ENCODE measurements at regions not wholly inside any gene's neighbourhood (a gene's known extent, or its start where the extent isn't known, plus 50 kb on each side); places are given as distances from the start of the nearest gene placed in this dataset.

DNA sequence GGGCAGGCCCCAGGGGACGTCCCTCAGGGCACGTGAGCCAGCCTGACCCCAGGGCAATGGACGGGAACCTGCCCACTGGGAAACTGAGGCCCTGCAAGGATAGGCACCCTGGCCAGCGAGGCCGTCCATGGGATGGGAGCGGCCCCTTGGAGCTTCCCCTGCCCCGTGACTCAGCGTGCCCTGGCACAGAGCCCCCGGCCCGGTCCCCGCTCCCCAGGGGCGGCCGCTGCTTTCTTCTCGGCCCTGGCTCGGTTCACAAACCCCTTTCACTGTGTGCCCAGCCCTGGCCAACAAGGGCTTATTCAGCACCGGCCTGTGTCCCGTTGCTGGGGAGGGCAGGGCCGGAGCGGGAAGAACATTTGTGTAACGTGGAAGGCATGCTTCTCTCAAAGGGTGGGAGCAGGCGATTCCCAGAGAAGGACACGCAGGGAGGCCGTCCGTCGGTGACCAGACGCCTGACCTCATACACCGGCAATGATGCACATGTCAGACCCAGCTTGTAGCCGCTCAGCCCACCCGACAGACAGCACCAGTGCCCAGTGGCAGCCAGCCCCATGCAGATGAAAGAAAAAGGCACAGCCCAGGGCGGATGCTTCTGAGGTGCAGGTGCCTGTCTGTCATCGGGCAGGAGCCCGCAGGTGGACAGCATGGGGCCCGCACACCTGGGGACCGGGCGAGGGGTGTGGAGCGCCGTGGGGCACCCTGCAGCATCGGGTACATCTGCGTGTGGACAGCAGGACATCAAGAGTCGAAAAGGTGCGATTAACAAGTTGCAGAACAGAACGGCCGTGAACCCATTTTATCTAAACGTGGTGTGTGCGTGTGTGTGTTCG is 94.5 kb downstream of the PDGFA start:
- no peak for DNase-seq

DNA sequence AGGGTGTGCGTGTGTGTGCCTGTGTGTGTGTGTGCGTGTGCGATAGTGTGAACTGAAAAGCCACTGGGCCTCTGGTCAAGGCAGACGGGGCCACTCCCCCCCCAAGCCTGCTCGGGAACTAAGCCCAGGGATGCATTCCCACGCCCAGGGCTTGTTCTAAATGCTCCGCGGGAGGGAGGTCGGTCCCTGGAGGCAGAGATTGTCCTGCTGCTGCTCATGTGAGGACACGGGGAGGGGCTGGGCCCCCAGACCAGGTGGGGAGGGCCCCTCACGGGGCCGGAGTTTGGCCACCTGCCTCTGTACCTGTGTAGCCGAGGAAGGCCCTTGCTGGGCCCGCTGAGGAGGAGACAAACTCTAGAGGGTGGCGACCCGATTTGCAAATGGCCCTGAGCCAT is 93.9 kb downstream of the PDGFA start:
- DNase-seq = no peak

DNA sequence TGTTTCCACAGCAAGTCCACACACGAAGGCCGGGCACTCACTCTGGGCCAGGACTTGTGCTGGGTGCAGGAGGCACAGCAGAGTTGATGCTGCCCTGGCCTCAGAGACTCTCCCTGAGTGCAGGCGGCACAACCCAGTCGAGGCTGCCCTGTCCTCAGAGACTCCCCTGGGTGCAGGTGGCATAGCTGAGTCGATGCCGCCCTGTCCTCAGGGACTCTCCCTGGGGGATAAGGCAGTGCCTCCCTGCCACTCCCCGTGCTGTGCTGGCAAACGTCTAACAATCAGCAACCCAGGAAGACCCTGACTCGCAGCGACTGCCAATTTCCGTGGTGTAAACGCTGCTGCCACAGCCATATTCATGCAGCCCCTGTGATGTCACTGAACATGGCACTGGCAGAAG is 93.1 kb downstream of the PDGFA start:
- DNase-seq = no peak

- no peak for DNase-seq
These were observed 92.0 kb downstream of the PDGFA start for GRCh38 chr7:427506-428103.

- no peak for DNase-seq
These were observed 91.3 kb downstream of the PDGFA start for GRCh38 chr7:428387-428786.

GRCh38 chr7:428927-429827 is 90.5 kb downstream of the PDGFA start:
- DNase-seq = no peak

DNA sequence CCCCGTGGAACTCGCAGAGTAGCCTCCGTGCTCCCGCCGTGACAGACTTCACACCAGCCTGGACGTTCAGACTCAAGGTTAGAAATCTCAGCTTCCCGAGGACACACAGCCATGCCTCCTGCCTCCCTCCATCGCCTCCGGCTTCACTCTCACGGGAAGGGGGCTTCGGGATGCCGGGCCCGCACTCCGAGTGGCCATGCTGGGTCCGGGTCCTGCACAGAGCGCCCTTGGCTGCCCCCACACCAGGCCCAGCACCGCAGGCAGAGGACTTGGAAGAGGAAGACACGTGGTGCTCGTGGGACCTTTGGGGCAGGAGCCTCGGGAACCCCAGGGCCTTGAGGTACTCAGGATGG is 89.8 kb downstream of the PDGFA start:
- no peak for DNase-seq

GRCh38 chr7:431041-431440 is 88.6 kb downstream of the PDGFA start:
- DNase-seq = no peak

DNA sequence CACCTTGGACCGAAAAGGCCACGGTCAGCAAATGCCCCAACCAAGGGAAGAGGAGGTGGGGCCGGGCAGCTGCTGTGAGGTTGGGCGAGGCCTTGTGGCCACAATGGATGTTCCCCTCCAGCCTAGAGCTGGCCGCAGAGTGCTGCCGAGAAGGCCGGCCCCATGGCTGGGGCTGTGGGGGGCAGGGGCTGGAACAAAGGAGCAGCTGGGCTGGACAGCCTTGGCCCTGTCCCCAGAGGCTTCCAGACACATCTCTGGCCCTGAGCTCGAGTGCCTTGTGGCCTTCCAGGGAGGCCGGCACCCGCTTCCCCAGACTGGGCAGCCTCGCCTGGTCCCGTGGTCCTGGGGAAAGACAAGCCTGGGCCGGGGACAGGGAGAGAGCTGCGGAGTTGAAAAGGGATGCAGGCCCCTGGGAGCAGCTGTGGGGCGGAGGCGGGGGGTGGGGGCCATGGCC is 88.0 kb downstream of the PDGFA start:
- DNase-seq = no peak

GRCh38 chr7:432256-432655 is 87.4 kb downstream of the PDGFA start:
- no peak for DNase-seq

GRCh38 chr7:432933-433332 is 86.7 kb downstream of the PDGFA start:
- no peak for DNase-seq

DNA sequence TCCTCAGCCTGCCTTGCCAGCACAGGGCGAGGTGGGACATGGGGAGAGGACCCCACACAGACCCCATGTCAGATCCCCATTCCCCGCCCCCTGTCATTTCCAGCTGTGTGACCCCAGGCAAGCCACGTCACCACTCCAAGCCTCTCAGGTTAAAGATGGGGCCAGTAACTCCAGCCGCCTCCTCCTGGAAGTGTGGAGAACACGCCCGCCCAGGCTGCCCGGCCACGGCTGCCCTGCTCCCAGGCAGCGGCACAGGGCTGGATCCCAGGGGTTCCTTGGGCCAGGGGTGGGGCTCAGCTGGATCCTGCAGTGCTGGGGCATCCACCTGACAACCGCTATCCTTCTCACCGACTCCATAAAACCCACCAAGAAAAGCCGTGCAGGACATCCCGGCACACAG is 86.1 kb downstream of the PDGFA start:
- DNase-seq = no peak

DNA sequence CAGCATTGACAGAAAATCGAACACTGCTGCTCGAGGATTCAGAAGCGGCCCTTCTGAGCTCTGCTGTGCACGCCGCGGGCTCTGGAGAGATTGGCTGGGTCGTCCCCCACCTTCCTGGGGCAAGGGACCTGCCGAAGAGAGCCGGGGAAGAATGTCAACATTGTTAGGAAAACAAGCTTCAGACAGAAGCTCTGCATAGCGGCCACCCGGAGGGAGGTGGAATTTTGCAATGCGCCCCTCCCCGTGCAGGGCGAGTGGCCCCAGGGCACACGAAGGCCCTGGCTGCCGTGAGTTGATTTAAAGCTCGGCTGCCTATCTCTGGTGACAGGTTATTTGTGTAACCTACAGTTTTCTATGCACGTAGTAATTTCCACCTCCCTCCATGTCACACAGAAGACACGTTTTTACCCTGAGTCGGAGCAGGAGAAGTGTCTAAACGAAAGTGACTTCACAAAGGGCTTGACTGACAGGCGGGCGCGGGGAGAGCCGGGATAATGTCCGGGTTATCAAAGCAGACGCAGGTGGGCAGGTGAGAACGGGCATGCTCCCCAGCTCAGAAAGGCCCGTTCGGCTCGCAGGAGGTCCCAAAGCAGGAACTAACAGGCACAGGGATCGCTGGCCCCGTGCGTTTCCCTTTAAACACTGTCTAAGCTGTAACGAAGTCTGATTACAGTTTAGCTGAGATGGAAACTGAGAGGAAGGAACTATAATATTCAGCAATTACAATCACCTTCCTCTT is 84.6 kb downstream of the PDGFA start:
- no peak for DNase-seq

DNA sequence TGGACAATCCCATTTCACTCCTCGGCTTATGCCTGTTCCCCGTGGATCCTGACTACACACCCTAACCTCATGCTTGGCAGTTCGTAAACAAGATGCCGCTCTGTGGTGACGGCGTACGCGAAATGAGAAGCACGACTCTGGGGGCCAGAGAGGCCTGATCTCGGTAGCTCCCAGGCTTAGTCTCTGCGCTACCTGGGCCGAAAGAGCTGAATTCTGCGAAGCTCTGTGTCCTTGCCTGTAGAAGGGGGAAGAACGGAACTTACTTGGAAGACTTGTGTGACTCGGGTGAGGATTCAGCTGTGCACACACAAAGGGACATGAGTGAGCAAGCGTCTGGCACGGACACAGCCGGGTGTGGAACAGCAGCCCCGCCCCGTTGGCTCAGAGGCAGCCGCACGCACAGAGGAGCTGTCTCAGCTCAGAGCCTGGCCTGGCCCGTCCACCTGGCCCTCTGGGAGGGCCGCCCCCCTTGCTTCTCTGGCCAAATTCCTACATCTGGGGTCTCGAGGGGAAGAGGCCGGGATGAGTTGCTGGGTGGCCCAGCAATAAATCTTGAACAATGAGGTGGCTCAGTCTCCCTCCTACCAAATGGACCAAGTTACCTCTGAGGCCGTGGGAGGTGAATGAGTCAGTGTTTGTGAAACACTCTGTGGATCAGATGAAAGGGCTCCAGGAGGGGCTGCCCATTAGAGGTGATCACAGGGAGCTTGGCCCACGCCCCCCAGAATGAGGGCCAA is 83.8 kb downstream of the PDGFA start:
- no peak for DNase-seq

DNA sequence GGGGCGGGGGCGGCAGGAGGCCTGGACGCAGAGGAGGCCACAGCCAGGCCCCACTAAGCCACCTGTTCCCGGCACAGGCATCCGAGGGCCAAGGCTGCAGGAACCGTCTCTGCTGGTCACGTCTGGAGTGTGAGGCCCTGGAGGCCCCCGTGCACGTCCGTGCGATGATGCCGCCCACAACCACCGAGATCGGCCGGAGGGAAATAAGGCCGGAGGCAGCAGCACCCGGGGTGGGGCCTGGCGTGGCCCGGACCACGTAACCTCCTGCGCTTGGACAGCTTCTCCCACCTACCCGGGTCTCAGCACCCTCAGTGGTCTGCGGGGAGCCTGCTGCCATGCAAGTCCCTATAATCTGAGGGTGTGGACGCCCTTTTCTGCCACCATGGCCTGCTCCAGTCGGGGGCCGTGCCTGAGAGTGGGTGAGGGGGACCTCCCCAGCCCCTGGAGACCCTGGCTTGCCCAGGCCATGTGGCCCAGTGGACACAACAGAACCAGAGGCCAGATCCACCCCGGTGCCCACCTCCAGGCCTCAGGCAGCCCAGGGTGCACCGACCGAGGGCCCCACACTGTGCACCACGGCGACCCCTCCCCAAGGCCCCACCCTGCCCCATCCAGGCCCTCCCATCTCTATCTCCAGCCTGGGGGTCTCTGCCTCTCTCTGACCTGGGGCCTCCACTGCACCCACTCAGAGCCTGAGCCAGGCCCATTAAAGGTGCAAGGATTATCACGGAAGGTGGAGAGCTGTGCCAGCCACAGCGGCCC is 83.1 kb downstream of the PDGFA start:
- DNase-seq = no peak

GRCh38 chr7:437329-438251 is 82.1 kb downstream of the PDGFA start:
- no peak for DNase-seq

GRCh38 chr7:438361-438760 is 81.3 kb downstream of the PDGFA start:
- DNase-seq = no peak

GRCh38 chr7:438916-439315 is 80.7 kb downstream of the PDGFA start:
- no peak for DNase-seq

DNA sequence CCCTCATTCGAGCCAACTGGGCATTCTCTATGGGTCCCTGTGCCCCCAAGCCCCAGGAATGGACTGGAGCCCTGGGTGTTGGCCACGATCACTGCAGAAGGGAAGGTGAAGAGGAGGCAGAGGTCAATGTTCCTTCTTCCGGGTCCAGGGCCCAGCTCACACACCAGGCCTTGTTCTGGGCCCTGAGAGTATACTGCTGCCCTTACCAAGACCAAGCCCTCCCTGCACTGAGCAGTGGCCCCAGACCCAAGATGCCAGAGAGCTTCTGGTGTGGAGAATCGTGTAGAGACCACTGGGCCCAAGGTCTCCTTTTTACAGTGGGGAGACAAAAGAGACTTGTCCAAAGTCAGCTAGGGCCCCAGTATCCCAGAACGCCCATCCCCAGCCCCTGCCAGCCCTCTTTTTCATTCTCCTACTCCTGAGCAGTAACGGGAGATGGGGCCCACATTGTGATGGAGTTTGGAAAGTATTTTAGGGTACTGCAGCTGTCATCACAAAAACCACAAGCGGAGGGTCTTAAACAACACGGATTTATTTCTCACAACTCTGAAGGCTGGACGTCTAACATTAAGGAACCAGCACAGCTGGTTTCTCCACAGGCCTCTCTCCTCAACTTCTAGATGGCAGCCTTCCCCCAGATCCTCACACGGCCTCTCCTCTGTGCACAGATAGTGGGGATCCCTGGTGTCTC is 79.4 kb downstream of the PDGFA start:
- no peak for DNase-seq

Data from activated gamma-delta T cell (primary cell).